GM12878 (cell line): ENCODE measurements at regions not wholly inside any gene's neighbourhood (a gene's known extent, or its start where the extent isn't known, plus 50 kb on each side); places are given as distances from the start of the nearest gene placed in this dataset.

Source experiments
- CHD2 ChIP-seq: IDR thresholded peaks from 2 replicates; pipeline ENCODE4 v1.6.1; 2011; ENCODE audit warnings: low read depth, low read length, improper control_type of control experiment, borderline replicate concordance
- CHD4 ChIP-seq: fragments of 200-600 bp; sonication (generic); IDR thresholded peaks from 2 replicates; pipeline ENCODE4 v1.6.1; 2016; ENCODE audit warnings: mild to moderate bottlenecking
- MXI1 ChIP-seq: fragments of 150-350 bp; IDR thresholded peaks from 2 replicates; pipeline ENCODE4 v1.6.1; 2011; ENCODE audit warnings: low read depth, mild to moderate bottlenecking, inconsistent platforms, low read length, improper control_type of control experiment
- PBX3 ChIP-seq: IDR thresholded peaks from 2 replicates; pipeline ENCODE4 v1.6.1; 2011; ENCODE audit warnings: mild to moderate bottlenecking, low read depth, low read length, moderate library complexity; ENCODE audit not compliant: insufficient replicate concordance

- TF ChIP-seq MXI1 (no peak), PBX3 (no peak), CHD4 (no peak), CHD2 (no peak)
Measured at GRCh38 chr5:155293605-155294178, 280.1 kb downstream of the KIF4B start.
